GM12878 (cell line): ENCODE measurements at regions not wholly inside any gene's neighbourhood (a gene's known extent, or its start where the extent isn't known, plus 50 kb on each side); places are given as distances from the start of the nearest gene placed in this dataset.

ENCODE experiments used
- EZH2 ChIP-seq: IDR thresholded peaks from 2 replicates; pipeline ENCODE4 v1.6.1; 2012; ENCODE audit warnings: low read depth, mild to moderate bottlenecking, control low read depth, inconsistent platforms, low read length, borderline replicate concordance; ENCODE audit not compliant: control insufficient read depth
- JUND ChIP-seq: IDR thresholded peaks from 2 replicates; pipeline ENCODE4 v1.6.1; 2012; ENCODE audit warnings: low read depth, mild to moderate bottlenecking, low read length, improper control_type of control experiment, moderate library complexity
- POLR2A ChIP-seq: IDR thresholded peaks from 2 replicates; pipeline ENCODE4 v1.6.1; 2011; ENCODE audit warnings: low read depth, mild to moderate bottlenecking, low read length
- POLR2AphosphoS5 ChIP-seq: IDR thresholded peaks from 2 replicates; pipeline ENCODE4 v1.6.1; 2011; ENCODE audit warnings: mild to moderate bottlenecking, low read length, inconsistent platforms
- SIX5 ChIP-seq: IDR thresholded peaks from 2 replicates; pipeline ENCODE4 v1.6.1; 2011; ENCODE audit warnings: mild to moderate bottlenecking, low read depth, low read length, moderate library complexity; ENCODE audit not compliant: severe bottlenecking

- no peak for TF ChIP-seq EZH2
- TF ChIP-seq POLR2AphosphoS5 = no peak
- TF ChIP-seq SIX5 = no peak
- TF ChIP-seq JUND = no peak
- no peak for TF ChIP-seq POLR2A
Observed at GRCh38 chr4:3665360-3665891, 100.8 kb upstream of the ADRA2C start.
